Peyer's patch (tissue), 4 donors: ENCODE measurements at regions not wholly inside any gene's neighbourhood (a gene's known extent, or its start where the extent isn't known, plus 50 kb on each side); places are given as distances from the start of the nearest gene placed in this dataset.

Experiments used
- DNase-seq, 3 donors: peaks; one replicate each; pipeline ENCODE4 v3.0.0-alpha.2; 2017 to 2019
- H3K27ac ChIP-seq, 4 donors: fragments of 200-600 bp; sonication (generic); one replicate each; pipeline ENCODE4 v1.5.1; 2016 to 2019
- H3K27me3 ChIP-seq, 2 donors: fragments of 200-600 bp; sonication (generic); one replicate each; pipeline ENCODE4 v1.5.1; 2019
- H3K36me3 ChIP-seq, 3 donors: fragments of 200-600 bp; sonication (generic); one replicate each; pipeline ENCODE4 v1.5.1; 2016 to 2019
- H3K4me1 ChIP-seq, 4 donors: fragments of 200-600 bp; sonication (generic); one replicate each; pipeline ENCODE4 v1.5.1; 2016 to 2019
- H3K4me3 ChIP-seq, 4 donors: fragments of 200-600 bp; sonication (generic); 1 replicate in 3 of 4; 2 replicates in 1 of 4; pipeline ENCODE4 v1.5.1; 2016 to 2019; ENCODE audit warnings: mild to moderate bottlenecking in 1 of 4
- H3K9me3 ChIP-seq, 4 donors: fragments of 200-600 bp; sonication (generic); one replicate each; pipeline ENCODE4 v1.5.1; 2016 to 2019; ENCODE audit warnings: mild to moderate bottlenecking in 1 of 4
- POLR2A ChIP-seq, 2 donors: fragments of 450-650 bp; IDR thresholded peaks; one replicate each; pipeline ENCODE4 v1.5.1; 2017; ENCODE audit warnings: antibody characterized with exemption in 2 of 2, mild to moderate bottlenecking in 2 of 2, moderate library complexity in 2 of 2
- TF ChIP-seq, protein P1 (sequence below), 6 experiments: fragments of 450-650 bp in 4 of 6; fragments of 200-600 bp in 2 of 6; sonication (generic) in 1 of 6; IDR thresholded peaks; one replicate each; pipeline ENCODE4 v1.5.1; 2017 to 2019; ENCODE audit warnings: antibody characterized with exemption in 6 of 6, mild to moderate bottlenecking in 3 of 6, moderate library complexity in 1 of 6

DNA sequence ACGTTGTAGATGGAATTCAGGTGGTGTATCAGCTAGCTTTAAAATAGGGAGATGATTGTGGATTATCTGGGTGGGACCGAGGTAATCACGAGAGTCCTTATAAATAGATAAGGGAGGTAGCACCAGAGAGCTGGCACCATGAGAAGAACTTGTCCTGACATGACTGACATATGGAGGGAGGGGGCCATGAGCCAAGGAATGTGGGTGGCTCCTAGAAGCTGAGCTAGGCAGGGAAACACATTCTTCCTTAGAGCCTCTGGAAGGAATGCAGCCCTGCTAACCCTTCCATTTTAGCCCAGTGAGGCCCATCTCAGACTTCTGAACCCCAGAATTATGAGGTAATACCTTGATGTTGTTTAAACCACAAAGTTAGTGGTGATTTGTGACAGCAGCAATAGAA lies 321.1 kb upstream of the SULF2 start:
- H3K36me3 ChIP-seq, result no peaks in the 10 kb centered on the region
- H3K27ac ChIP-seq, result no peak overlapping the region
- TF ChIP-seq, protein P1, sequence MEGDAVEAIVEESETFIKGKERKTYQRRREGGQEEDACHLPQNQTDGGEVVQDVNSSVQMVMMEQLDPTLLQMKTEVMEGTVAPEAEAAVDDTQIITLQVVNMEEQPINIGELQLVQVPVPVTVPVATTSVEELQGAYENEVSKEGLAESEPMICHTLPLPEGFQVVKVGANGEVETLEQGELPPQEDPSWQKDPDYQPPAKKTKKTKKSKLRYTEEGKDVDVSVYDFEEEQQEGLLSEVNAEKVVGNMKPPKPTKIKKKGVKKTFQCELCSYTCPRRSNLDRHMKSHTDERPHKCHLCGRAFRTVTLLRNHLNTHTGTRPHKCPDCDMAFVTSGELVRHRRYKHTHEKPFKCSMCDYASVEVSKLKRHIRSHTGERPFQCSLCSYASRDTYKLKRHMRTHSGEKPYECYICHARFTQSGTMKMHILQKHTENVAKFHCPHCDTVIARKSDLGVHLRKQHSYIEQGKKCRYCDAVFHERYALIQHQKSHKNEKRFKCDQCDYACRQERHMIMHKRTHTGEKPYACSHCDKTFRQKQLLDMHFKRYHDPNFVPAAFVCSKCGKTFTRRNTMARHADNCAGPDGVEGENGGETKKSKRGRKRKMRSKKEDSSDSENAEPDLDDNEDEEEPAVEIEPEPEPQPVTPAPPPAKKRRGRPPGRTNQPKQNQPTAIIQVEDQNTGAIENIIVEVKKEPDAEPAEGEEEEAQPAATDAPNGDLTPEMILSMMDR (IDR thresholded peaks at IDR 0.05), result no peak
- no peak for TF ChIP-seq POLR2A (IDR thresholded peaks at IDR 0.05)
- H3K4me1 ChIP-seq, result no peaks in the 10 kb centered on the region
- H3K4me3 ChIP-seq, result no peak overlapping the region
- no peaks in the 10 kb centered on the region for H3K27me3 ChIP-seq
- no peaks in the 10 kb centered on the region for H3K9me3 ChIP-seq
- DNase-seq, result no peak

DNA sequence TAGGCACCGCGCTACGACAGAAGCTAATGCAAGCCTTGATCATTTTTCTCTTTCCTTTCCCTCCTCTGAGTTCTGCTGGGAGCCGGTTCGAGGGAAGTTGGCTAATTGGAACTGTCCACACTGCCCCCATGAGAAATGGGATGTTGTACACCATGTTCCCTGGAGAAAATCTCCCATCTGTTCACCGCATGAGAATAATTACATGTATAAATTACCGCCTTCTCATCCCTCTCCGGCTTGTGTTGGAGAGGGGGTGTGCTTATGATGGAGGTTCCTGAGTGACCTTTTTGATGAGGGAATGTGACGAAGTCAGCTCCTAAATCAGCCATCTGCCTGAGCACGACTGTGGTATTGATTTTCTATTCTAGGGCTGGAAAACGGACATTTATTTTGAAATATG lies 320.2 kb upstream of the SULF2 start:
- H3K27me3 ChIP-seq, result no peaks in the 10 kb centered on the region
- no peaks in the 10 kb centered on the region for H3K36me3 ChIP-seq
- TF ChIP-seq, protein P1 (IDR thresholded peaks at IDR 0.05), result no peak
- no peak for TF ChIP-seq POLR2A (IDR thresholded peaks at IDR 0.05)
- DNase-seq, result no peak
- no peak overlapping the region for H3K4me3 ChIP-seq
- H3K27ac ChIP-seq, result no peak overlapping the region
- H3K4me1 ChIP-seq, result no peaks in the 10 kb centered on the region
- H3K9me3 ChIP-seq, result no peaks in the 10 kb centered on the region

DNA sequence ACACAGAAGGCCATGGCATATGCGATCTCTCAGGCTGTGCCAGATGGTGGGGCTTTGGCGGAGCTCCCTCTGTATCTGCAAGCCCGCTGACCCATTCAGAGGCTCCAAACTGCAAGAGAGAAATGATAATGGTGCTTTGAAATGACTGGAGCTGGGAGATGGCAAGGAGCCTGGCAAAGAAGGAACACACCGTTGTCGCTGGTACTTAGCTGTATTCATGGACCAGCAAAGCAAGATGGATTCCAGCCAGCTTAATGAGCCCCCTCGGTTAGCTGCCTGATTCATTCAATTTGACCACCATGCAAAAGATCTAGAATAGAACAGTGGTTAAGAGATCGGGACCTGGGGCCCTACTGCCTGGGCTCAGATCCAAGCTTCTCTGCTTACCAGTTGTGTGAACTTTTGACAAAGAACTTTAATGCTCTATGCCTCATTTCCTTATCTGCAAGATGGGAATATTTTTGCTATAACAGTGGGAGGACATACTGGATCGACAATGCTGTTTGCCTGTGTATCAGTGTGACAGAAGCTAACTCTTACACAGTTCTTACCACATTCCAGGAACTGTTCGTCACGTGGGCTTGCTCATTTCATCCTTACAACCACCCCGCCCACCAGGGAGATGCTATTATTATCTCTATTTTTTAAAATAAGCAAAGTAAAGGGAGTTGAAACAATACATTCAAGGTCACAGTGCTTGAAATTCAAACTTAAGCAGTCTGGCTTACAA lies 317.8 kb upstream of the SULF2 start:
- Histone ChIP-seq H3K27ac (no peak overlapping the region), H3K4me3 (no peak overlapping the region), H3K4me1 (no peaks in the 10 kb centered on the region), H3K9me3 (no peaks in the 10 kb centered on the region), H3K27me3 (no peaks in the 10 kb centered on the region), H3K36me3 (no peaks in the 10 kb centered on the region)
- DNase-seq, result no peak
- no peak for TF ChIP-seq POLR2A (IDR thresholded peaks at IDR 0.05)
- TF ChIP-seq, protein P1 (IDR thresholded peaks at IDR 0.05), result no peak

DNA sequence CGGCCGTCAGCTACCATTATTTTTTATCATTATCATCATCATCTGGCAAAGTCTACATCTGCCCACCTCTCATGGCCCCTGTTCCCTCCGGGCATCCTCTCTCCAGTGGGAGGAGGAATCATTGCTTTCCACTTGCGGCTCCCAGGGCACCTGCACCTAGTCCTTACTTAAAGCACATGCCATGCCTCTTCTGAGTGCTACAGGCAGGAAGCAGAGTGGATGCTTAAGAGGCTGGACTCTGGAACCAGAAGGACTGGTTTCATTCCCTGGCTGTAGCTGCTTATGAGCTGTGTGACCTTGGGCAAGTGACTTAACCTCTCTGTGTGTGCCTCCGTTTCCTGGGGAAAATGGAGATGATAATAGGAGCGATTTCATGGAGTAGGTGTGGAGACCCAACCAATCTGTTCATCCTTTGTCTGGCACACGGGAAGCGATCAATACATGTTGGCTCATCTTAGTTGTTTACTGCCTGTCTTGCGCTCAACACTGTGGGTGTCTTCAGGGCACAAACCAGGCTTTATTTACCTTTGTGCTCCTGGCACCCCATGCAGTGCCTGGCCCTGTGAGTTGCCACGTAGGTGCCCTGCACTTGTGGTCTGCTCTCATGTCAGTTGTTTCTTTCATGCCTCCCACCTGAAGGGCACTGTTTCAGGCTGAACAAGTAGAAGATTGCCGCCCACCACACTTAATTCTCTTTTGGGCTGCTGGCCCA lies 317.0 kb upstream of the SULF2 start:
- Histone ChIP-seq H3K27me3 (no peaks in the 10 kb centered on the region), H3K36me3 (no peaks in the 10 kb centered on the region), H3K4me3 (no peak overlapping the region), H3K27ac (no peak overlapping the region), H3K9me3 (no peaks in the 10 kb centered on the region), H3K4me1 (no peaks in the 10 kb centered on the region)
- no peak for DNase-seq
- TF ChIP-seq, protein P1 (IDR thresholded peaks at IDR 0.05), result no peak

DNA sequence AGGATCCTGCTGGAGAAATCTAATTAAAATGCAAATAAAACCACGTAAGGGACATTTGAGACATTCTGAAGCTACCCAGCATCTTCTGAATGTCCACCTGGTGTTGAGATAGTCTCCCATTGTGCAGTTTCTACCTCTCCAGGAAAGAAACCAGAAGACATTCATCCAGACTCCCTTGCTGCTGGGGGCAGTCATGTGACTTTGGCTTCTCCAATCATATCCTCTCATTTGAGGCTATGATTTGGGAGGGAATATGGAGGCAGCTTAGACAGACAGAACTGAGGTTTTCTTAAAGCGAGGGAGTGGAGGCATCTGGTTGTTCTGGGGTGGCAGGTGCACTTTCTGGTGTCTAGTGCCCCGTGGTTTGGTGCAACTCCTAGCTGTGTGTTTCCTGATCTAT lies 315.2 kb upstream of the SULF2 start:
- H3K4me1 ChIP-seq, result no peaks in the 10 kb centered on the region
- H3K27me3 ChIP-seq, result no peaks in the 10 kb centered on the region
- no peak for DNase-seq
- H3K9me3 ChIP-seq, result no peaks in the 10 kb centered on the region
- no peak for TF ChIP-seq POLR2A (IDR thresholded peaks at IDR 0.05)
- TF ChIP-seq, protein P1 (IDR thresholded peaks at IDR 0.05), result no peak
- H3K4me3 ChIP-seq, result no peak overlapping the region
- no peak overlapping the region for H3K27ac ChIP-seq
- no peaks in the 10 kb centered on the region for H3K36me3 ChIP-seq
